GM06990 (cell line): ENCODE measurements at regions not wholly inside any gene's neighbourhood (a gene's known extent, or its start where the extent isn't known, plus 50 kb on each side); places are given as distances from the start of the nearest gene placed in this dataset.

Source experiments
- DNase-seq: peaks from one replicate; pipeline ENCODE4 v3.0.0-alpha.2; 2011; ENCODE audit not compliant: insufficient read length; ENCODE audit errors: extremely low read depth
- H3K27me3 ChIP-seq: replicated peaks from 2 replicates; pipeline ENCODE4 v1.6.0; 2011; ENCODE audit warnings: low read length; ENCODE audit not compliant: control insufficient read depth, insufficient read depth
- H3K36me3 ChIP-seq: 2 replicates; pipeline ENCODE4 v1.5.1; 2011; ENCODE audit warnings: low read length; ENCODE audit not compliant: control insufficient read depth, insufficient read depth
- H3K4me3 ChIP-seq: replicated peaks from 2 replicates; pipeline ENCODE4 v1.5.1; 2011; ENCODE audit warnings: low read depth, mild to moderate bottlenecking, control low read depth, low read length
- TF ChIP-seq, protein P1 (sequence below): IDR thresholded peaks from 2 replicates; pipeline ENCODE4 v1.5.1; 2011; ENCODE audit warnings: low read length, control low read depth, mild to moderate bottlenecking, inconsistent platforms; ENCODE audit not compliant: insufficient read depth, poor library complexity, severe bottlenecking

DNA sequence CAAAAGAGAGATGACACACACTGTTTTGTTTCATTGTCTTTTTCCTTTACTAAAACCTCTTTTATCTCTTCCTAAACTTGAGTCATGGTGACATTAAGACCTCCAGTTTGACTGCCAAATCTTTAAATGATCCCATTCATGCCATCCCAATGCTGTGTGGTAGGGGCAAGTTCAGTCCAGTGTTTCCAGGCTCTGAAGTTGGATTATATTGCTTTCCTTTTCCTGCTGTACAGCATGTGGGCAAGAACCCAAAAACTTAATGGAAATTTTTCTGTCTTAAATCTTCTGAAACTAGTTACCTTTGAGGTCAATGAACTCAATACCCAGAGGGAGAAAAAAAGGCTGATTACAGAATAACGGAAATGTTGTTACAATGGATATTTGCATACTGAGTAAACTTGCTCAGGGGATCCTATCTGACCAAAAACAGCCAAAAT, 187.1 kb upstream of the FAR2 start:
- TF ChIP-seq, protein P1, sequence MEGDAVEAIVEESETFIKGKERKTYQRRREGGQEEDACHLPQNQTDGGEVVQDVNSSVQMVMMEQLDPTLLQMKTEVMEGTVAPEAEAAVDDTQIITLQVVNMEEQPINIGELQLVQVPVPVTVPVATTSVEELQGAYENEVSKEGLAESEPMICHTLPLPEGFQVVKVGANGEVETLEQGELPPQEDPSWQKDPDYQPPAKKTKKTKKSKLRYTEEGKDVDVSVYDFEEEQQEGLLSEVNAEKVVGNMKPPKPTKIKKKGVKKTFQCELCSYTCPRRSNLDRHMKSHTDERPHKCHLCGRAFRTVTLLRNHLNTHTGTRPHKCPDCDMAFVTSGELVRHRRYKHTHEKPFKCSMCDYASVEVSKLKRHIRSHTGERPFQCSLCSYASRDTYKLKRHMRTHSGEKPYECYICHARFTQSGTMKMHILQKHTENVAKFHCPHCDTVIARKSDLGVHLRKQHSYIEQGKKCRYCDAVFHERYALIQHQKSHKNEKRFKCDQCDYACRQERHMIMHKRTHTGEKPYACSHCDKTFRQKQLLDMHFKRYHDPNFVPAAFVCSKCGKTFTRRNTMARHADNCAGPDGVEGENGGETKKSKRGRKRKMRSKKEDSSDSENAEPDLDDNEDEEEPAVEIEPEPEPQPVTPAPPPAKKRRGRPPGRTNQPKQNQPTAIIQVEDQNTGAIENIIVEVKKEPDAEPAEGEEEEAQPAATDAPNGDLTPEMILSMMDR = no peak
- no peaks in the 10 kb centered on the region for H3K36me3 ChIP-seq
- no peaks in the 10 kb centered on the region for H3K27me3 ChIP-seq
- DNase-seq = no peak
- no peak overlapping the region for H3K4me3 ChIP-seq

DNA sequence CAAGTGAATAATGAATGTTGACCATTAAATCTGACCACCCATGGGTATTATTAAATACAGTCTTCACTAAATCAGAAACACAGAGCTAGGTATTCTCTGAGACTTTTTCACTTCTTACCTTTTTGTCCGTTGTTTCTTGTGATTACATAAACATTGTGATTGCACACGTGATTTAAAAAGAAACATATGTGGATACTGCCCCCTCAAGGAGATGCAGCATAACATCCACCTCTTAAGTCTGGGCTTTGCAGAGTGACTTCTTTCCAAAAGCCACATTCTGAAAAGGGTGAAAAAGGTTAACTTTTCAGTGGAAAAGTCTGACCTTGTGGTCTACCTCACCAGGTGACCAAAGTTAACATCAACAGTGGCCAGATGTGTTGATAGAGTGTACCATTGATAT, 185.5 kb upstream of the FAR2 start:
- TF ChIP-seq, protein P1 = peak; percentile 14
- H3K4me3 ChIP-seq = no peak overlapping the region
- H3K27me3 ChIP-seq = no peaks in the 10 kb centered on the region
- no peak for DNase-seq
- H3K36me3 ChIP-seq = no peaks in the 10 kb centered on the region

DNA sequence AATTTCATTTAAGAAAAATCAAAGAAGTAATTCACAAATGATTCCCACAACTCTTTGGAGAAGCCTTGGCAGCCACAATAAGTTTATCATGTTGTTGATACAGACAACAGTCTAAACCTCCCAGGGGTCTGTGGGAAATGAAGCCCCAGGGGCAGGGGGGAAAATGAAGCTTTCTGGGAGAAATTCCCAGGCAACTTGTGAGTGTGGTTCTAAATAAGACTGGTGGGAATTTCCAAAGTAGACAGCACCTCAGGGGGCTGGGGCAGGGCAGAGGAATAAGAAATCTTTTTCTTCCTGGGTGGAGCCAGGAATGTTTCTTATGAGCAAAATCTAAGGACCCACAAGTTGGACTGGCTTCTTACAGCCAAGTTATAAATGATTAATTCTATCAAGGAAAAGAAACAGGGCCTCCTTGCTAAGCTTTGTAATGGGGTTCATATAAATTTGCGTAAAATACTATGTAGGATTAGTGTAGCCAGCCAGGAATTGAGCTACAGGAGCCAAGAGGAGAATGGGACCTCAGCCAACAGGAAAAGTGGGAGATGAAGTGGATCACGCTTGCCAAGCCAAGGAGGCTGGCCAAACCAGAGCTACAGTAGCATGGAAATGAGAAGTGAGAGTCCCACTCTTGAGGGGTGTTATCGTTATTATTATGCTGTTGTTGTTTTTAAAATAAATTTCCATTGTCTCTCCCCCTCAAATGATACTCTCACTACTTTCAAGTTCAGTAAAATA, 182.9 kb upstream of the FAR2 start:
- no peak overlapping the region for H3K4me3 ChIP-seq
- no peak for DNase-seq

DNA sequence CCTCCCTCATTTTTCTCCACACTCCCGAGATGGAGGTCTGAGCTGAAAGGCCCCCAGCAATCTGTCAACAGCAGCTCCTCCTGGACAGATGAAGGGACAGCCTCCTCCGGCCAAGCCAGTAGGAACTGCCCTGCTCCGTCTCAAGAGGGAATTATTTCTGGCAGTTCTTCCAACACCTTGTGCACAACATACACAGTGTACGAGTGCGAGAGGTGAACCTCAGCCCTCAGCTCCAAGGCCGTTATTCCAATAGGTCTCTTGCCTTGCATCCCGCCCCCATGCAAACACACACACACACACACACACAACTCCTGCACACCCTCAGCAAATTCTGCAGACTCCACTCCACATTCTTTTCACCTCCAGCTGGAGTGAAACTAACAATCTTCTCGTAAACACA, 181.7 kb upstream of the FAR2 start:
- TF ChIP-seq, protein P1 = no peak
- Histone ChIP-seq H3K27me3 (no peaks in the 10 kb centered on the region), H3K4me3 (no peak overlapping the region), H3K36me3 (no peaks in the 10 kb centered on the region)
- DNase-seq = no peak

More for the DNA sequence above, 182.9 kb upstream of the FAR2 start:
- no peaks in the 10 kb centered on the region for H3K36me3 ChIP-seq
- TF ChIP-seq, protein P1 = no peak
- no peaks in the 10 kb centered on the region for H3K27me3 ChIP-seq

DNA sequence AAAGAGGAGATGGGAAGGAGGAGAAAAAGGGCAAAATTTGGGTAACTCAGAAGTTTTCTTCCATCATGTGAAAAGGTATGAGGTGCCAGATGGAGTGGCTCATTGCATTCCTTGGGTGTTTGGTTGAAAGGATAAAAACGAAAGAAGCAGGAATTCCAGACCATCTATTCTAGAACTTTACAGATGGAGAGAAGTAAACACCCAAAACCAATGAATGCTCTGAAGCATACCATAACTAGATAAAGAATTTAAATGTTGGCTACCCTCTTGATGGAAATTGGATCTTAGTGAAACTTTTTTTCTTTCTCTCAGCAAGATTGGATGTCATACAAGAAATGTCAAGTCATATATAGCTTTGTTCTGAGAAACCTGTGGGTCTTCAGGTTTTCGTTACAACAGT, 175.6 kb upstream of the FAR2 start:
- TF ChIP-seq, protein P1 = no peak
- DNase-seq = no peak
- no peak overlapping the region for H3K4me3 ChIP-seq

DNA sequence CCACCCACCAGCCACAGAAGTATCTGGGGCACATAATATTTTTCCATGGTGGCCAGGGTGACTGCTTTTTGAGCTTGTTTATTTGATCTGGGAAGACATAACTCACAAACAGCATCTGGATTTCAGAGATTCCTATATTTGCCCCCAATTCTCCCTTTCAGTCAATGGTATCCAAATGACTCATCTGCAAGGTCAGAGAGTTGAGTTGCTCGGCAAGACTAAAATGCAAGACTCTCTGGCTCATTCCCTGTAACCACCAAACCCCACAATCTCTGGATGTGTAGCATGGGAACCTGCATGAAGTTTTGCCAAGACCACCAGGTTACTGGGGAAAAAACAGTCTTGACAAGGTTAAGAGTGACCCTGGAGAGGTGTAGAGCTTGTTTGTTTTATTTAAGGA, 174.9 kb upstream of the FAR2 start:
- Histone ChIP-seq H3K27me3 (no peaks in the 10 kb centered on the region), H3K36me3 (no peaks in the 10 kb centered on the region), H3K4me3 (no peak overlapping the region)
- TF ChIP-seq, protein P1 = no peak
- no peak for DNase-seq

More for the DNA sequence above, 175.6 kb upstream of the FAR2 start:
- no peaks in the 10 kb centered on the region for H3K27me3 ChIP-seq
- no peaks in the 10 kb centered on the region for H3K36me3 ChIP-seq
